ENCODE measurements at regions not wholly inside any gene's neighbourhood (a gene's known extent, or its start where the extent isn't known, plus 50 kb on each side); places are given as distances from the start of the nearest gene placed in this dataset.

DNA sequence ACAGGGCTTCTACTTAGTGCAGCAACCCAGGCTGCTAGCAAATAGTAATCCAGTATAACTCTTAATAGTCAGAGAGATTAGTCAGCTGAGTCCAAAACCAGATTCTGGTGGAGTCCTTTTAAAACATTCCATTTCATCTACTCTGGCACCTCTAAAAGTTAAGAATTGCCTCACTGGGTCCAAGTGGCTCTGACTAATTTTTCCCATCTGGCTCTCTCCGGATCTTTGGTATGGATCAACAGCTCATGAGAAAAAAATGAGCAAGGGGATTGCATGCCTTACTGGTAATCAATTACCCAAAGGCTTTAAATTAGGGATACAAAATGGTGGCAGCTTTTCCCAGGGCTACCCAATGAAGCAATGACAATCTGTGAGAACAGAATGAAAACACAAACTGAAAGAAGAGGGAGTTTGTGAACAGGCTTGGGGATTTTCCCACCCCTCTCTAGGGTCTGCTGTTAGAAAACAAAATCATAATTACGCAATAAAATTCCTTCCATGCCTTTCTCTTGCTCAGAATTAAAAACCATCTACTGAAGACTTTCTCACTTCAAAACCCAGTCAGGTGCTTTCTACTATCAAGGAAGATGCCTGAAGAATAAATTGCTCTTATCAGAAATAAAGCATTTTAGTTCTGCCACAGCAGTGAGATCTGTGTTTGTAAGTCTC lies 84.6 kb upstream of the PMFBP1 start:
- TF ChIP-seq, protein P1, sequence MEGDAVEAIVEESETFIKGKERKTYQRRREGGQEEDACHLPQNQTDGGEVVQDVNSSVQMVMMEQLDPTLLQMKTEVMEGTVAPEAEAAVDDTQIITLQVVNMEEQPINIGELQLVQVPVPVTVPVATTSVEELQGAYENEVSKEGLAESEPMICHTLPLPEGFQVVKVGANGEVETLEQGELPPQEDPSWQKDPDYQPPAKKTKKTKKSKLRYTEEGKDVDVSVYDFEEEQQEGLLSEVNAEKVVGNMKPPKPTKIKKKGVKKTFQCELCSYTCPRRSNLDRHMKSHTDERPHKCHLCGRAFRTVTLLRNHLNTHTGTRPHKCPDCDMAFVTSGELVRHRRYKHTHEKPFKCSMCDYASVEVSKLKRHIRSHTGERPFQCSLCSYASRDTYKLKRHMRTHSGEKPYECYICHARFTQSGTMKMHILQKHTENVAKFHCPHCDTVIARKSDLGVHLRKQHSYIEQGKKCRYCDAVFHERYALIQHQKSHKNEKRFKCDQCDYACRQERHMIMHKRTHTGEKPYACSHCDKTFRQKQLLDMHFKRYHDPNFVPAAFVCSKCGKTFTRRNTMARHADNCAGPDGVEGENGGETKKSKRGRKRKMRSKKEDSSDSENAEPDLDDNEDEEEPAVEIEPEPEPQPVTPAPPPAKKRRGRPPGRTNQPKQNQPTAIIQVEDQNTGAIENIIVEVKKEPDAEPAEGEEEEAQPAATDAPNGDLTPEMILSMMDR (IDR thresholded peaks at IDR 0.05; ENCODE audit: extremely low read depth, insufficient read depth, missing control alignments), result no peak
- DNase-seq (ENCODE audit: low spot score), result no peak
- in situ Hi-C loops (cut with MboI; ENCODE audit: low pct_unique_long_range_greater_than_20kb, low sequenced_read_pairs, unreplicated experiment), result no loop called here

DNA sequence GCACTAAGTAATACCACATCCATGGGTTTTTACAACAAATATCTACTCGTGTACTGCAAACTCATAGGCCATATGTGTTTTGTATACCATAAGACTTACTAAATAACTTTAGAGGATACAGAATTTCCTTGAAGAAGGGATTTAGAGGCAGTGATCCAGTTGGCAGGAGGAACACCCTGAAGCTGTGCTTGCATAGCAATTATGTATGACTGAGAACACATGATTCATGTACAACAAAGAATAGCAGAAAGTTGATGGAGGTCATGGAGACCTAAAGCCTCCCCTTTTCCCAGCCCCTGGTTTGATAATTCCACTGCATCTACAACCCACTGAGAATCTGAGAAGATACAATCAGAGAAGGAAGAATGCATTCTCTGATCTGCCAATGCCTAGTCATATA lies 83.8 kb upstream of the PMFBP1 start:
- no peak for DNase-seq (ENCODE audit: low spot score)
- TF ChIP-seq, protein P1 (IDR thresholded peaks at IDR 0.05; ENCODE audit: extremely low read depth, insufficient read depth, missing control alignments), result no peak
- in situ Hi-C loops (cut with MboI; ENCODE audit: low pct_unique_long_range_greater_than_20kb, low sequenced_read_pairs, unreplicated experiment), result no loop called here

DNA sequence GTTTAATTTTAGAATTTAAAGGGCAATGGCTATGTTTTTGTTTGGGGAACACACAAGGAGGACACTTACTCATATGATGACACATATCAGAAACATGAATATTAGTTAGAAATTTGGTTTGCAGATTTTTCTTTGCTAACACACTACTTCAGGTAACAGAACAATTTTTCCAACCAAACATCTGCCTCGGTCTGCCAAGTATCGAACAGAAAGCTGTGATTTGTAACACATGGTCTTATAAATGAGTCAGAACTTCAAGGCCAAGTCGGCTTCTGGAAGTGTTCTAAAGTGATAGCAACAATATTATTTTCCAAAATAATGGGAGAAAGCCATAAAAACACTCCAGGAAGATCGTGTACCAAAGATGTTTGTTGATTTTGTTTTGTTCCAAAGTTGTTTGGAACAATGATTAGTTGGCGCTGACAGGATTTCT lies 75.9 kb upstream of the PMFBP1 start:
- TF ChIP-seq, protein P1 (IDR thresholded peaks at IDR 0.05; ENCODE audit: extremely low read depth, insufficient read depth, missing control alignments), result no peak
- in situ Hi-C loops (cut with MboI; ENCODE audit: low pct_unique_long_range_greater_than_20kb, low sequenced_read_pairs, unreplicated experiment), result loop anchor here (10.0 kb wide), 1 partner anchor 217 kb away; no protein-coding TSS in a partner anchor
- no peak for DNase-seq (ENCODE audit: low spot score)

DNA sequence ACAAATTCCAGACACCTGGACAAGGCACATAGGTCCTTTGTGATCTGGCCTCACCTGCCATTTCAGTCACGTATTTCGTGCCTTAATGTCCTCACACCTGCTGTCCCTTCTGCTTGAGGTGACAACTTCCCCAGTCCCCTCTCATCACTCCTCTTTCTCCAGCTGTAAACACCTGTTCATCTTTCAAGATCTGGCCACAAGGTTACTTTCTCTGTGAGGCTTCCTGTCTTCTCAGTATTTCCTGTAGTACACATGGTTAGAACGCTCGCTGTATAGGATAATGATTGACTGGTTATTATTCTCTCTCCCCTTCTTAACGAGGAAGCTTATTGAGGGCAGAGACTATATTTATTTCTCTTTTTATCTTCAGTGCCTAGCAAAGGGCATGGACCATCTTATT lies 74.5 kb upstream of the PMFBP1 start:
- in situ Hi-C loops (cut with MboI; ENCODE audit: low pct_unique_long_range_greater_than_20kb, low sequenced_read_pairs, unreplicated experiment), result loop anchor here (10.0 kb wide), 1 partner anchor 218 kb away; no protein-coding TSS in a partner anchor
- TF ChIP-seq, protein P1 (IDR thresholded peaks at IDR 0.05; ENCODE audit: extremely low read depth, insufficient read depth, missing control alignments), result no peak
- peak; percentile 10 for DNase-seq (ENCODE audit: low spot score)

DNA sequence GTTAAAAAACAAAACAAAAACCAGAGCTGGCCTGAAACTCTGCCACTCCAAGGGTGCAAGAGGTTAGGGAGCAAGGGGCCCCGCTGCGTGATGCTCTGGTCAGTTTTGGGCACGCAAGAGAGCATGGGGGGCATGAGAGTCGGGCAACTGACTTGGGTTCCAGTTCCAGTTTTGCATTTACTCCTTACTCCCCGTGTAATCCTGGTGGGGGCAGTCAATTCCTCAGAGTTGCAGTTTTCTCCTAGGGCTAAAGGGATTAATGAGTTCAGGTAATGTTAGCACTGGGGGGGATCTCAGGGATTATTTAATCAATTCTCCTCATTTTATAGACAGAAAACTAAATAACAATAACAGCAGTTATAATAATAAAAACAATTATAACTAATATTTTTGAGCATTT lies 72.9 kb upstream of the PMFBP1 start:
- TF ChIP-seq, protein P1 (IDR thresholded peaks at IDR 0.05; ENCODE audit: extremely low read depth, insufficient read depth, missing control alignments), result no peak
- in situ Hi-C loops (cut with MboI; ENCODE audit: low pct_unique_long_range_greater_than_20kb, low sequenced_read_pairs, unreplicated experiment), result loop anchor here (10.0 kb wide), 1 partner anchor 220 kb away; no protein-coding TSS in a partner anchor

DNA sequence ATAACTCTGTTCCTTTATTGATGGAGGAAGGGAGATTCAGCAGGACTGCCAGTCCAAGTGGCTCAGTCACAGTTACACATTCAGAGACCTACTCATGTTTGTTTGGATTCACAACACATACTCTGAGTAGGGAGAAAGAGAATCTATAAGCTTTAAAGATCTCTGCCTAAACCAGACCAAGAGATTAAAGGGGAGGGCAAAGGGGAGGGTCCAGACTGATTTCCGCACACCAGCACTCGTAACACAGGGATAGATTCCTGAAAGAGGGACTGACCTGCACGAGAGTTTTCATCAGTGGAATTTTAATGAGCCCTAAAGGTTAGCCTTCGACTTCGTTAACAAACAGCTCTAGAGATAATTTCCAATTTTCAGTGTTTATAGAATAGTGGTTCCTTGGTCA lies 71.7 kb upstream of the PMFBP1 start:
- TF ChIP-seq, protein P1 (IDR thresholded peaks at IDR 0.05; ENCODE audit: extremely low read depth, insufficient read depth, missing control alignments), result no peak
- no peak for DNase-seq (ENCODE audit: low spot score)
- in situ Hi-C loops (cut with MboI; ENCODE audit: low pct_unique_long_range_greater_than_20kb, low sequenced_read_pairs, unreplicated experiment), result loop anchor here (10.0 kb wide), 1 partner anchor 221 kb away; no protein-coding TSS in a partner anchor

More for the DNA sequence above, 72.9 kb upstream of the PMFBP1 start:
- DNase-seq (ENCODE audit: low spot score), result no peak

Data from GM13977 (cell line).